A673 (cell line): ENCODE measurements at regions not wholly inside any gene's neighbourhood (a gene's known extent, or its start where the extent isn't known, plus 50 kb on each side); places are given as distances from the start of the nearest gene placed in this dataset.

ENCODE experiments used
- CTCF ChIP-seq: fragments of 300-800, 200-600 bp; sonication (generic); conservative IDR thresholded peaks from 2 replicates; pipeline ENCODE4 v1.5.1; 2017; ENCODE audit warnings: low read depth, mild to moderate bottlenecking, antibody characterized with exemption, low read length, moderate library complexity, mixed read lengths
- EZH2 ChIP-seq: fragments of 200-600 bp; sonication (generic); IDR thresholded peaks from 2 replicates; pipeline ENCODE4 v1.6.1; 2017; ENCODE audit warnings: borderline replicate concordance, low read depth, mild to moderate bottlenecking, mixed read lengths, antibody characterized with exemption, low read length; ENCODE audit not compliant: poor library complexity, severe bottlenecking

GRCh38 chr12:115384391-115384790 lies 700.4 kb upstream of the TBX3 start:
- TF ChIP-seq CTCF (no peak), EZH2 (no peak)
